ENCODE measurements at regions not wholly inside any gene's neighbourhood (a gene's known extent, or its start where the extent isn't known, plus 50 kb on each side); places are given as distances from the start of the nearest gene placed in this dataset.
"Not testable (repeated sequence)": the region's sequence is repeated elsewhere in the genome, so short reads cannot be mapped to it uniquely, and the experiment has no call there.

GRCh38 chr18:72958195-72958594 is 90.4 kb upstream of the NETO1 start:
- not testable (repeated sequence) for H3K27ac Mint-ChIP-seq; H3K4me3 Mint-ChIP-seq; H3K4me1 Mint-ChIP-seq (ENCODE audit: low read depth); H3K27me3 Mint-ChIP-seq; DNase-seq; H3K36me3 Mint-ChIP-seq (ENCODE audit: low read depth)
- peaks cover 36% of the 10 kb centered on the region for H3K9me3 Mint-ChIP-seq

DNA sequence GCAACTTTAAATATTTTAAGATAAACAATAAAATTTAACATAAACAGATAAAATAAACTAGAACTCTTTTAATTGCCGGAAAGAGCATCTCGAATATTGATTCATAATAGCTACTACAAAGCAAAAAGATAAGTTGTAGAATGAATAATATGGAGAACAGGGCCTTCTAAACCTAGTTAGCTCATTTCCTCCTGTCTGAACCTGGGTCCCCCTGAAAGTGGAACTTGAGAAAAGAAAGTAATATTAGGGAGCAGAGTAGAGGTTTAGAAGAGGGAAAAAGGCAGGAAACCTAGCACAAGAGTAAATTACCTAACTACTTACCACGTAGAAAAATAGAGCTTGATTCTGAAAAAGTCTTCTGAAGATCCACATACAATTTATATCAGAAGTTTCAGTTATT is 80.7 kb upstream of the NETO1 start:
- Mint-ChIP-seq H3K4me3 (no peak overlapping the region), H3K27ac (no peak overlapping the region), H3K36me3 (ENCODE audit: low read depth) (no peaks in the 10 kb centered on the region), H3K4me1 (ENCODE audit: low read depth) (no peaks in the 10 kb centered on the region), H3K27me3 (no peaks in the 10 kb centered on the region), H3K9me3 (peaks cover 3% of the 10 kb centered on the region)
- DNase-seq: no peak

- no peak overlapping the region for H3K4me3 Mint-ChIP-seq
- H3K27ac Mint-ChIP-seq: no peak overlapping the region
- H3K9me3 Mint-ChIP-seq: peaks cover 4% of the 10 kb centered on the region
- no peaks in the 10 kb centered on the region for H3K36me3 Mint-ChIP-seq (ENCODE audit: low read depth)
- H3K27me3 Mint-ChIP-seq: no peaks in the 10 kb centered on the region
- no peak for DNase-seq
- no peaks in the 10 kb centered on the region for H3K4me1 Mint-ChIP-seq (ENCODE audit: low read depth)
These were observed 75.0 kb upstream of the NETO1 start for GRCh38 chr18:72942766-72943165.

DNA sequence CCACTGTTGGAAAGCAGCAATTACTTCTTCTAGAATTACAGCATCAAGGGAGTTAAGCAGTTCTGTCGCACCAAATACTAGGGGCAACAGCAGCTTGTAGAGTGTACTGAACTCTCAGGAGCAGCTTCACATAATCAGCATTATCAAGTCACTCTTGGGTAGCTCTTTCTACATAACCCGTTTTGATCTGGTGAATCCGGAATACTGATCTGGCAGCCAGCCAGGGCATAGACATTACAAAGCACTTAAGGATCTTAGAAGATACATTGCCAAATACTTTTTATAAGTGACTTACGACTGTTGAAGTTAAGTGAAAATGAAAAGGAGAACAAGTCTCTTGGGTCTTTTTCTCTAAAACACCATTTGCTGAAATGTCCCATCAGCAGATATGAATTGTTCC is 73.2 kb upstream of the NETO1 start:
- Mint-ChIP-seq H3K27ac (no peak overlapping the region), H3K9me3 (peaks cover 4% of the 10 kb centered on the region)
- DNase-seq: no peak

DNA sequence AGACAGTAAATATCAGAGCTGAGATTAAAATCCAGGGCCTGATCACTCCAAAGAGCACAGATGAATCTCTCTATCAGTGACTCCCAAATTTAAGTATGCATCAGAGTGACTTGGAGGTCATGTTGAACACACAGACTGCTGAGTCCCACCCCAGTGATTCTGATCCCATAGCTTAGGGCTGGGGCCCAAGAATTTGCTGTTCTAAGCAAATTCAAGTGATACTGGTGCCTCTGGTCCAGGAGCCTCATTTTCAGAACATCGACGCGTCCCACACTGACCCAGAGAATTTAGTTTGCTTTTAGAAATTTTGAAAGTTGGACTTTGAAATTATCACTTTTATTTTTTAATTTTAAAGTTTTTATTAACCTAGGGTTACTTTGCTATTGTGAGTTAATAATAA is 72.7 kb upstream of the NETO1 start:
- H3K27ac Mint-ChIP-seq: no peak overlapping the region
- no peaks in the 10 kb centered on the region for H3K4me1 Mint-ChIP-seq (ENCODE audit: low read depth)

More for the DNA sequence above, 73.2 kb upstream of the NETO1 start:
- H3K36me3 Mint-ChIP-seq (ENCODE audit: low read depth): no peaks in the 10 kb centered on the region
- H3K4me1 Mint-ChIP-seq (ENCODE audit: low read depth): no peaks in the 10 kb centered on the region
- H3K4me3 Mint-ChIP-seq: no peak overlapping the region
- no peaks in the 10 kb centered on the region for H3K27me3 Mint-ChIP-seq

DNA sequence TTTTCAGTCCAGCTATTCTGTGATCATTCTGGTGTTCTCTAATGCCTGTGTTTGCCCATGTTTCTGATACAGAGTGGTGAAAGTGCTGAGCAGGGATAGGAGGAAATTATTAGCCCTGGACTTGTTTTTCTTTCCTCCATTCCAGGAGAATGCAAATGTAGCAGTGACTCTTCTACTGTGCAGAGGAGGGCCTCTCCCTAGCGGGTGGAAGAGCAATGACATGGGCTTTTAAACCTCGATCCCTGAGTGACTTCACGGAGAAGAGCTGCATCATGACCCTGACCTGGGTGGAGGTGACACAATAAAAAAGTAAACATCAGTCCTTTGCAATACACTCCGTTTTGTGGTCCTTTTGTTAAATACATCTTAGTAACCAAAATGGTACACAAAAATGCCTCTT is 68.0 kb upstream of the NETO1 start:
- no peaks in the 10 kb centered on the region for H3K4me1 Mint-ChIP-seq (ENCODE audit: low read depth)
- H3K36me3 Mint-ChIP-seq (ENCODE audit: low read depth): no peaks in the 10 kb centered on the region
- no peaks in the 10 kb centered on the region for H3K27me3 Mint-ChIP-seq

More for the DNA sequence above, 72.7 kb upstream of the NETO1 start:
- H3K27me3 Mint-ChIP-seq: no peaks in the 10 kb centered on the region
- DNase-seq: no peak
- H3K9me3 Mint-ChIP-seq: peaks cover 4% of the 10 kb centered on the region
- no peaks in the 10 kb centered on the region for H3K36me3 Mint-ChIP-seq (ENCODE audit: low read depth)
- no peak overlapping the region for H3K4me3 Mint-ChIP-seq

GRCh38 chr18:72922895-72923294 is 55.1 kb upstream of the NETO1 start:
- DNase-seq: no peak
- H3K9me3 Mint-ChIP-seq: peaks cover 23% of the 10 kb centered on the region
- no peaks in the 10 kb centered on the region for H3K27me3 Mint-ChIP-seq
- H3K36me3 Mint-ChIP-seq (ENCODE audit: low read depth): no peaks in the 10 kb centered on the region
- no peaks in the 10 kb centered on the region for H3K4me1 Mint-ChIP-seq (ENCODE audit: low read depth)
- no peak overlapping the region for H3K27ac Mint-ChIP-seq
- no peak overlapping the region for H3K4me3 Mint-ChIP-seq

More for the DNA sequence above, 68.0 kb upstream of the NETO1 start:
- Mint-ChIP-seq H3K27ac (no peak overlapping the region), H3K4me3 (no peak overlapping the region), H3K9me3 (no peaks in the 10 kb centered on the region)
- DNase-seq: no peak

Data from activated T-cell treated with anti-CD3 and anti-CD28 coated beads, Interleukin-2, amount 50 U/mL, for 24 hours (primary cell).